Nephron (organoid): ENCODE measurements at regions not wholly inside any gene's neighbourhood (a gene's known extent, or its start where the extent isn't known, plus 50 kb on each side); places are given as distances from the start of the nearest gene placed in this dataset.

Experiments
- H3K27ac Mint-ChIP-seq, 3 experiments: 2 replicates each; pipeline ENCODE4 v1.8.0; 2020; ENCODE audit warnings: mixed read lengths in 3 of 3, mild to moderate bottlenecking in 2 of 3, moderate library complexity in 1 of 3
- H3K27me3 Mint-ChIP-seq: 2 replicates; pipeline ENCODE4 v1.8.0; 2021; ENCODE audit warnings: low read depth, mild to moderate bottlenecking, moderate library complexity, mixed read lengths
- H3K36me3 Mint-ChIP-seq: 2 replicates; pipeline ENCODE4 v1.8.0; 2020; ENCODE audit warnings: low read depth, mixed read lengths
- H3K4me1 Mint-ChIP-seq: 2 replicates; pipeline ENCODE4 v1.8.0; 2020; ENCODE audit warnings: mixed read lengths
- H3K4me3 Mint-ChIP-seq, 3 experiments: 2 replicates each; pipeline ENCODE4 v1.8.0; 2020; ENCODE audit warnings: mild to moderate bottlenecking in 3 of 3, mixed read lengths in 3 of 3, moderate library complexity in 2 of 3
- H3K9me3 Mint-ChIP-seq: 2 replicates; pipeline ENCODE4 v1.8.0; 2020; ENCODE audit warnings: mixed read lengths
- TF ChIP-seq, protein P1 (sequence below), 3 experiments: fragments of 200-600 bp; sonication (generic); IDR thresholded peaks; one replicate each; pipeline ENCODE4 v1.5.0; 2021; ENCODE audit warnings: antibody characterized with exemption in 3 of 3; ENCODE audit not compliant: unreplicated experiment in 3 of 3

DNA sequence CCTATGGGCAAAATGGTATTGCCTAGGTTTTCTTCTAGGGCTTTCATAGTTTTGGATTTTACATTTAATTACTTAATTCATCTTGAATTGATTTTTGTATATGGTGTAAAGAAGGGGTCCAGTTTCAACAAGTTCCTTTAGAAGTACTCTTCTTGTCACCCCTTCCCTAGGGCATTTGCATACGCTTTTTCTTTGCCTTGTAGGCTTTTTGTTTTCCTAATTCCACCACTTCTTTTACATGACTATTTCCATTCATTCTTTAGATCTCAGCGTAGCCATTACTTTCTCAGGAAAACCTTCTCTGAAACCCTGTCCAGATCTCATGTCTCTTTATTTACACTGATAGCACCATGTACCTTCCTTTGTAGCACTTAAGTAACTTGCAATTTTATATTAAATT, 648.6 kb downstream of the XPNPEP1 start:
- TF ChIP-seq, protein P1, sequence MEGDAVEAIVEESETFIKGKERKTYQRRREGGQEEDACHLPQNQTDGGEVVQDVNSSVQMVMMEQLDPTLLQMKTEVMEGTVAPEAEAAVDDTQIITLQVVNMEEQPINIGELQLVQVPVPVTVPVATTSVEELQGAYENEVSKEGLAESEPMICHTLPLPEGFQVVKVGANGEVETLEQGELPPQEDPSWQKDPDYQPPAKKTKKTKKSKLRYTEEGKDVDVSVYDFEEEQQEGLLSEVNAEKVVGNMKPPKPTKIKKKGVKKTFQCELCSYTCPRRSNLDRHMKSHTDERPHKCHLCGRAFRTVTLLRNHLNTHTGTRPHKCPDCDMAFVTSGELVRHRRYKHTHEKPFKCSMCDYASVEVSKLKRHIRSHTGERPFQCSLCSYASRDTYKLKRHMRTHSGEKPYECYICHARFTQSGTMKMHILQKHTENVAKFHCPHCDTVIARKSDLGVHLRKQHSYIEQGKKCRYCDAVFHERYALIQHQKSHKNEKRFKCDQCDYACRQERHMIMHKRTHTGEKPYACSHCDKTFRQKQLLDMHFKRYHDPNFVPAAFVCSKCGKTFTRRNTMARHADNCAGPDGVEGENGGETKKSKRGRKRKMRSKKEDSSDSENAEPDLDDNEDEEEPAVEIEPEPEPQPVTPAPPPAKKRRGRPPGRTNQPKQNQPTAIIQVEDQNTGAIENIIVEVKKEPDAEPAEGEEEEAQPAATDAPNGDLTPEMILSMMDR (IDR thresholded peaks at IDR 0.05; ENCODE audit: unreplicated experiment in 3 of 3): no peak
- Mint-ChIP-seq H3K27ac (no peak overlapping the region), H3K36me3 (no peaks in the 10 kb centered on the region), H3K9me3 (no peaks in the 10 kb centered on the region), H3K4me3 (no peak overlapping the region), H3K4me1 (no peaks in the 10 kb centered on the region), H3K27me3 (peaks cover 5% of the 10 kb centered on the region)

DNA sequence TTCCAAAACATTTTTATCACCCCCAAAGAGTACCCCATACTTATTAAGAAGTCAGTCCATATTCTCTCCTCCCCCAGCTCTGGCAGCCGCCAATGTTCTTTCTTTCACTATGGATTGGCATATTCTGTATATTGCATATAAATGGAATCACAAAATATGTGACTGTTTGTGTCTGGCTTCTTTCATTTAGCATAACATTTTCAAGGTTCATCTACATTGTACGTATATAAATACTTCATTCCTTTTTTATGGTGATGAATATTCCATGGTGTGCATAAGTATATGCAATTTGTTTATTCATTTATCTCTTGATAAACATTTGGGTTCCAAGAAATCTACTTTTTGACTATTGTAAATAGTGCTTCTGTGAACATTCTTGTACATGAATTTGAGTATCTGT, 653.1 kb downstream of the XPNPEP1 start:
- no peaks in the 10 kb centered on the region for H3K36me3 Mint-ChIP-seq
- H3K4me3 Mint-ChIP-seq: no peak overlapping the region
- H3K27ac Mint-ChIP-seq: no peak overlapping the region
- no peaks in the 10 kb centered on the region for H3K4me1 Mint-ChIP-seq
- H3K9me3 Mint-ChIP-seq: no peaks in the 10 kb centered on the region
- TF ChIP-seq, protein P1 (IDR thresholded peaks at IDR 0.05; ENCODE audit: unreplicated experiment in 3 of 3): no peak
- peaks cover 8% of the 10 kb centered on the region for H3K27me3 Mint-ChIP-seq

DNA sequence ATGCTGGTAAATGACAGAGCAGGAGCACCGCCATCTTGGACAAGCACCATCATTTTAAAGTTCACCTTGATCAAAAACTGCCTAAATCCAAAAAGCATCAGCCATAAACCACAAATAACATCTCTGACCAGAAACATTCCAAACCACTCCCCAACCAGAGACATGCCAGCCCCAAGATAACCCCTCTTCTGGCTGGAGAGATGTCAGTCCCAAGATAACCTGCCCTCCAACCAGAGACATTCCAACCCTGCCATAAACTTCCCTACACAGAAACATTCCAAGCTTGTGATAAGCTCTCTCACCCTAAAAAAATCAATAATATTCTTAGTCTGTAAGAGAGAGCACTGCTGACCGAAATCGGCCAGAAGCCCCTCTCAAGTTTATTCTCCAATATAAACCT, 659.3 kb downstream of the XPNPEP1 start:
- no peaks in the 10 kb centered on the region for H3K4me1 Mint-ChIP-seq
- H3K27ac Mint-ChIP-seq: no peak overlapping the region
- TF ChIP-seq, protein P1 (IDR thresholded peaks at IDR 0.05; ENCODE audit: unreplicated experiment in 3 of 3): no peak
- no peak overlapping the region for H3K4me3 Mint-ChIP-seq
- H3K9me3 Mint-ChIP-seq: peaks cover 14% of the 10 kb centered on the region
- H3K36me3 Mint-ChIP-seq: no peaks in the 10 kb centered on the region
- peaks cover 11% of the 10 kb centered on the region for H3K27me3 Mint-ChIP-seq

DNA sequence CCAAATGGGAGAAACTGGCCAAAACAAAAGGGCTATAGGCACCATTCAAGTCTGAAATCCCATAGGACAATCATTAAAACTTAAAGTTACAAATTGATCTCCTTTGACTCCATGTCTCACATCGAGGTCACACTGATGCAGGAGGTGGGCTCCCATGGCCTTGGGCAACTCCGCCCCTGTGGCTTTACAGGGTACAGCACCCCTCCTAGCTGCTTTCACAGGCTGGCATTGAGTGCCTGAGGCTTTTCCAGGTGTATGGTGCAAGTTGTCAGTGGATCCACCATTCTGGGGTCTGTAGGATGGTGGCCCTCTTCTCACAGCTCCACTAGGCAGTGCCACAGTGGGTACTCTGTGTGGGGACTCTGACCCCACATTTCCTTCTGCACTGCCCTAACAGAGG, 662.1 kb downstream of the XPNPEP1 start:
- Mint-ChIP-seq H3K36me3 (no peaks in the 10 kb centered on the region), H3K4me1 (no peaks in the 10 kb centered on the region), H3K27me3 (peaks cover 17% of the 10 kb centered on the region), H3K9me3 (peaks cover 14% of the 10 kb centered on the region), H3K27ac (no peak overlapping the region), H3K4me3 (no peak overlapping the region)
- TF ChIP-seq, protein P1 (IDR thresholded peaks at IDR 0.05; ENCODE audit: unreplicated experiment in 3 of 3): no peak

DNA sequence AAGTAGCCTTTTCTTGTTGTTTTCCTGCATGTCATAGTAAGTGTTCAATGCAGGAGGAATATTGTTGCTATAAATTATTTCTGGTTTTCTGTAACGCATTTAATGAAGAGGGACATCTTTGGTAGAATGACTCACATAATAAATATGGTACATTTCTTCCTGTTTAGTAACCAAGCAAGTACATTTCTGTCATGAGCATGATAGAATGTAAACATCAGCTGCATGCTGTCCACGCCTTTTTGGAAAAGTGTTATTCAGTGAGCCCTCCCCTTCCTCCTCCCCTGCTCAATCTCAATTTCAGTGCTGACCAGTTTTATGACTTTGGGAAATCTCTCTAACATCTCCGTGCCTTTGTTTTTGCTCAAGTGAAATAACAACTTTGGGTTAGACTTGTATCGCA, 664.0 kb downstream of the XPNPEP1 start:
- Mint-ChIP-seq H3K27me3 (peaks cover 17% of the 10 kb centered on the region), H3K4me3 (no peak overlapping the region), H3K27ac (no peak overlapping the region), H3K4me1 (no peaks in the 10 kb centered on the region), H3K36me3 (no peaks in the 10 kb centered on the region), H3K9me3 (peaks cover 14% of the 10 kb centered on the region)
- TF ChIP-seq, protein P1 (IDR thresholded peaks at IDR 0.05; ENCODE audit: unreplicated experiment in 3 of 3): no peak

DNA sequence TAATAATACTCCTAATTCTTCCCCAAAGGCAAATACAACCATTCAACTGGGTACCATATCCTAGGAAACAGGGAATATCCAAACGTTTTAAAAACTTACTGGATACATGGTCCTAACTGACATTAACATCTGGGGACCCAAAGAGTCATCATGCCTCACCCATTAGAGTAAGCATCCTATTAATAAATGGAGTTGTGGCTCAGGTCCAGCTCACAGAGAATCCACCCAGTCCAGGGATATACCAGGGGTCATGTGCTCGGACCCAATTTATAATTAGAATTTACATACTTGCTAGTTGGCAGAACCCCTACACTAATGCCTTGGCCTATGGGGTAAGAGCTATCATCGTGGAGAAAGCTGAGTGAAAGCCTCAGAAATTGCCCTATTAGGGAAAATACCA, 670.0 kb downstream of the XPNPEP1 start:
- TF ChIP-seq, protein P1 (IDR thresholded peaks at IDR 0.05; ENCODE audit: unreplicated experiment in 3 of 3): no peak
- H3K27me3 Mint-ChIP-seq: peaks cover 8% of the 10 kb centered on the region
- no peaks in the 10 kb centered on the region for H3K36me3 Mint-ChIP-seq
- H3K9me3 Mint-ChIP-seq: no peaks in the 10 kb centered on the region
- H3K4me1 Mint-ChIP-seq: no peaks in the 10 kb centered on the region
- H3K27ac Mint-ChIP-seq: no peak overlapping the region
- H3K4me3 Mint-ChIP-seq: no peak overlapping the region
